Endothelial cell of umbilical vein (primary cell): ENCODE measurements at regions not wholly inside any gene's neighbourhood (a gene's known extent, or its start where the extent isn't known, plus 50 kb on each side); places are given as distances from the start of the nearest gene placed in this dataset.

Experiments
- BruUV-seq: library from RNA; stranded (reverse); fragments of 400-500 nt; replicated peaks from 2 replicates; lab custom pipeline; 2021; lab: Mats Ljungman, UMichigan
- CTCF ChIA-PET: fragments of 300-600, 350-600 bp; sonication (Branson Sonifier 250); formaldehyde crosslinking; loops from one replicate; lab custom pipeline; 2021; ENCODE audit warnings: antibody characterized with exemption, inconsistent platforms; lab: Charles Lee
- POLR2A ChIA-PET: fragments of 300-600, 350-600 bp; sonication (Branson Sonifier 250); formaldehyde crosslinking; loops from one replicate; lab custom pipeline; 2021; ENCODE audit warnings: antibody characterized with exemption, inconsistent platforms; lab: Charles Lee
- DNase-seq: peaks from one replicate; pipeline ENCODE4 v3.0.0-alpha.2; 2011; ENCODE audit warnings: low read depth, low spot score
- FAIRE-seq: peaks from 2 replicates; lab custom pipeline; 2011; peaks lifted over from hg19 to GRCh38; lab: Jason Lieb, UNC
- H2AFZ ChIP-seq: 2 replicates; pipeline ENCODE4 v1.6.0; 2012; ENCODE audit warnings: low read depth, low read length, control low read depth, inconsistent platforms
- H3K27ac ChIP-seq: 2 replicates; pipeline ENCODE4 v1.5.1; 2011; ENCODE audit warnings: low read depth, mild to moderate bottlenecking, control low read depth, low read length, moderate library complexity; ENCODE audit not compliant: insufficient read depth
- H3K27me3 ChIP-seq, 2 experiments: 2 replicates each; pipeline versions ENCODE4 v1.6.0 to v1.6.1; 2011; ENCODE audit warnings: low read length in 2 of 2, mixed read lengths in 1 of 2; ENCODE audit not compliant: control insufficient read depth in 2 of 2, insufficient read depth in 2 of 2
- H3K36me3 ChIP-seq, 2 experiments: 2 replicates in 1 of 2; 3 replicates in 1 of 2; pipeline ENCODE4 v1.5.1; 2011; ENCODE audit warnings: low read length in 2 of 2, mild to moderate bottlenecking in 1 of 2, moderate library complexity in 1 of 2; ENCODE audit not compliant: control insufficient read depth in 2 of 2, insufficient read depth in 2 of 2; ENCODE audit errors: extremely low read depth in 1 of 2
- H3K4me1 ChIP-seq: 3 replicates; pipeline ENCODE4 v1.5.1; 2011; ENCODE audit warnings: mild to moderate bottlenecking, low read length; ENCODE audit not compliant: control insufficient read depth, insufficient read depth; ENCODE audit errors: extremely low read depth
- H3K4me2 ChIP-seq: 2 replicates; pipeline ENCODE4 v1.6.1; 2011; ENCODE audit warnings: low read length, control low read depth, mixed read lengths; ENCODE audit not compliant: insufficient read depth
- H3K4me3 ChIP-seq, 3 experiments: fragments of 200-600 bp in 1 of 3; sonication (generic), shearing (Covaris generic) in 1 of 3; replicated peaks in 1 of 3; 2 replicates each; pipeline ENCODE4 v1.5.1; 2011 to 2016; ENCODE audit warnings: control low read depth in 3 of 3, low read length in 3 of 3, mild to moderate bottlenecking in 2 of 3, inconsistent platforms in 1 of 3, low read depth in 1 of 3, moderate library complexity in 1 of 3; ENCODE audit not compliant: insufficient read depth in 1 of 3
- H3K79me2 ChIP-seq: 2 replicates; pipeline ENCODE4 v1.6.0; 2012; ENCODE audit warnings: low read length, inconsistent platforms; ENCODE audit not compliant: control insufficient read depth, insufficient read depth
- H3K9ac ChIP-seq: replicated peaks from 2 replicates; pipeline ENCODE3; 2011; ENCODE audit warnings: low read length, control low read depth; ENCODE audit not compliant: insufficient read depth; ENCODE audit errors: extremely low read depth
- H3K9me1 ChIP-seq: replicated peaks from 3 replicates; pipeline ENCODE4 v1.6.0; 2011; ENCODE audit warnings: mild to moderate bottlenecking, low read length; ENCODE audit not compliant: control insufficient read depth, insufficient read depth; ENCODE audit errors: extremely low read depth
- H3K9me3 ChIP-seq: replicated peaks from 2 replicates; pipeline ENCODE4 v1.5.1; 2012; ENCODE audit warnings: low read length, inconsistent platforms; ENCODE audit not compliant: control insufficient read depth, insufficient read depth
- H4K20me1 ChIP-seq: replicated peaks from 2 replicates; pipeline ENCODE3; 2011; ENCODE audit warnings: mild to moderate bottlenecking, low read length; ENCODE audit not compliant: control insufficient read depth, insufficient read depth; ENCODE audit errors: extremely low read depth
- CTCF ChIP-seq, 2 donors: IDR thresholded peaks; 1 replicate in 1 of 2; 2 replicates in 1 of 2; pipeline ENCODE4 v1.5.1; 2011; ENCODE audit warnings: low read length in 2 of 2, mild to moderate bottlenecking in 2 of 2, moderate library complexity in 2 of 2, control low read depth in 1 of 2, inconsistent platforms in 1 of 2, low read depth in 1 of 2; ENCODE audit not compliant: insufficient read depth in 1 of 2; ENCODE audit errors: extremely low read depth in 1 of 2
- FOS ChIP-seq: IDR thresholded peaks from 2 replicates; pipeline ENCODE4 v1.6.1; 2011; ENCODE audit warnings: mild to moderate bottlenecking, low read length, moderate library complexity, borderline replicate concordance; ENCODE audit not compliant: insufficient read depth
- GATA2 ChIP-seq: IDR thresholded peaks from 2 replicates; pipeline ENCODE4 v1.7.0; 2011; ENCODE audit warnings: low read depth, mild to moderate bottlenecking, moderate library complexity, mixed read lengths, low read length; ENCODE audit not compliant: insufficient read length, insufficient read depth
- JUN ChIP-seq: IDR thresholded peaks from 2 replicates; pipeline ENCODE4 v1.6.1; 2011; ENCODE audit warnings: borderline replicate concordance, low read depth; ENCODE audit not compliant: insufficient read length, insufficient read depth
- MYC ChIP-seq: IDR thresholded peaks from one replicate; pipeline ENCODE4 v1.6.1; 2011; ENCODE audit warnings: mild to moderate bottlenecking, low read depth, low read length
- POLR2A ChIP-seq: IDR thresholded peaks from 2 replicates; pipeline ENCODE4 v1.6.1; 2012; ENCODE audit warnings: low read depth, mild to moderate bottlenecking, control low read depth, low read length
- POLR2AphosphoS5 ChIP-seq: IDR thresholded peaks from 2 replicates; pipeline ENCODE4 v1.6.1; 2012; ENCODE audit warnings: low read depth, mild to moderate bottlenecking, control low read depth, low read length, moderate library complexity; ENCODE audit not compliant: insufficient read depth
- dilution Hi-C: fragments of 300-500 bp; cut with MboI; formaldehyde crosslinking; loops from one replicate; pipeline ENCODE4 v1.15.0; 2019; ENCODE audit warnings: low sequenced_read_pairs; ENCODE audit not compliant: extremely low pct_ligation_motif_present
- intact Hi-C: fragments of 100-400 bp; cut with micrococcal nuclease; formaldehyde crosslinking; loops from one replicate; pipeline ENCODE4 v1.10.0; 2022
- TF ChIP-seq, protein P1 (sequence below): IDR thresholded peaks from 2 replicates; pipeline ENCODE4 v1.6.1; 2011; ENCODE audit not compliant: insufficient read depth, insufficient read length

DNA sequence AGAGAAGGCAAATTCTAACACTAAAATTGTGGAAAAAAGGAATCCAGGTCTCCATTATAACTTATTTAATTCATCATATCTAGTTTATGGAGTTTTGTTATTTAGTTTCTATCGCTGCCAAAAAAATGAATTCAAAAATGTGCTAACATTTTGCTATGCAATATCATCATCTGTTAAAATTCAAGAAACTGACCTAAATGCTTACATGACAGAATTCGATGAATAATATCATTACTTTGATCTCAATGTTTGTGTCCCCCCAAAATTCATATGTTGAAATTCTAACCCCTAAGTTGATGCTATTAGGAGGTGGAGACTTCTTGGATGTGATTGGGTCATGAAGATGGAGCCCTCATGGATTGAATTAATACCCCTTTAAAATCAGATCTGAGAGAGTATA is 775.0 kb downstream of the PCDH17 start:
- TF ChIP-seq POLR2AphosphoS5: no peak
- TF ChIP-seq POLR2A: no peak
- TF ChIP-seq, protein P1, sequence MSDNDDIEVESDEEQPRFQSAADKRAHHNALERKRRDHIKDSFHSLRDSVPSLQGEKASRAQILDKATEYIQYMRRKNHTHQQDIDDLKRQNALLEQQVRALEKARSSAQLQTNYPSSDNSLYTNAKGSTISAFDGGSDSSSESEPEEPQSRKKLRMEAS: no peak
- no peak for TF ChIP-seq GATA2
- no peak for TF ChIP-seq FOS
- no peak for TF ChIP-seq MYC
- no peak for TF ChIP-seq CTCF (IDR thresholded peaks at IDR 0.05; ENCODE audit: extremely low read depth in 1 of 2, insufficient read depth in 1 of 2, low read depth in 1 of 2, low read length in 2 of 2)
- no peak for TF ChIP-seq JUN
- no peak overlapping the region for H3K4me3 ChIP-seq
- H3K4me2 ChIP-seq: no peak overlapping the region
- no peaks in the 10 kb centered on the region for H3K36me3 ChIP-seq
- H3K9me1 ChIP-seq: no peaks in the 10 kb centered on the region
- H3K27ac ChIP-seq: no peak overlapping the region
- DNase-seq (no peak), FAIRE-seq (no peak)
- CTCF ChIA-PET: no interaction called here
- H3K9ac ChIP-seq: no peak overlapping the region
- no peaks in the 10 kb centered on the region for H3K9me3 ChIP-seq
- dilution Hi-C loops: no loop called here
- BruUV-seq: no TSS peak
- no peak overlapping the region for H2AFZ ChIP-seq
- no peaks in the 10 kb centered on the region for H4K20me1 ChIP-seq
- H3K27me3 ChIP-seq: no peaks in the 10 kb centered on the region
- no peaks in the 10 kb centered on the region for H3K4me1 ChIP-seq
- H3K79me2 ChIP-seq: no peaks in the 10 kb centered on the region
- intact Hi-C loops: no loop called here
- POLR2A ChIA-PET: no interaction called here
